ENCODE measurements at regions not wholly inside any gene's neighbourhood (a gene's known extent, or its start where the extent isn't known, plus 50 kb on each side); places are given as distances from the start of the nearest gene placed in this dataset.
"Not testable (repeated sequence)": the region's sequence is repeated elsewhere in the genome, so short reads cannot be mapped to it uniquely, and the experiment has no call there.

DNA sequence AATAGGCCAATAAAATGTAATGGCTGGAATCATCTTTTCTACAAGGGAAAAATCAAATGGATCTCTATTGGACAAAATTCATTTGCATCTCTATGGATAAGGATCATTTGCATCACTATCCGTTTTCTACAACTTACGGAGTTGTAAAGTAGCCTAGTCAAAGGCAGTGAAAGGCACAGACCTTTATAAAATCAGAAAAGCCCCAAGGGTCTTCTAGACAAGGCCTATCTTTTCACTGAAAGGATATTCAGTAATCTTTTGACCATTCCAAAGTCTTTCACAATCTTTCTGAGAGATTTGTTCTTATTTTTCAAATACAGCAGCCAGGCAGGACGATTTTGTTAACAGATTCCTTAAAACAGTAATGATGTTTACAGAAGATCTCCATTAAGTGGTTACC is 119.5 kb upstream of the JADE1 start:
- DNase-seq (ENCODE audit: low read depth in 1 of 2, low spot score in 1 of 2): no peak

DNA sequence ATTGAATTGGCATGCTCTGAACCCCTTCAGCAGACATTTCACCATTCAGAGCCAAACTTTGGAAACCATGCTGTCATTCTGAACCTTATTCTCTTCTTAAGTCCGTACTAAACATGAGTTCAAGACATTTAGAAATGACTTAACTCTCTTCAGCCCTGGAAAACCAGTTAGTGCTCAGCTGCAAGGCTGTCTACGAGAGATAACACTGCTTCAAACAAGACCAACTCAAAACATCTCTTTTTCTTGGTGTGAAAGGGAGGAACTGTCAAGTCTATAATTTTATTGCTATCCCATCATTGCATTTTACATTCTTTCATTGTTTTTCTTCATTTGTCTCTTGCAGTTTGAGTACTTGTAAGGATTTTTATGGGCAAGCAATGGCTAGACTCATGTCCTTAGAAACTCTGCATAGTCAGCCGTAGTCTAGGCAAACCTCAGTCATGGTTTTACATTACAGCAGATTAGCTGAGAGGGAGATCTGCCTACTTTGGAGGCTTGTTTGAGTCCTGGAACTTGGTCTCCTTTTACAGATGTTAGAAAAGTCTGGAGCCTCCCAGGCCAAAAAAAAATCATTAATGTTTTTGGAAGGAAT is 120.6 kb upstream of the JADE1 start:
- DNase-seq (ENCODE audit: low read depth in 1 of 2, low spot score in 1 of 2): no peak

DNA sequence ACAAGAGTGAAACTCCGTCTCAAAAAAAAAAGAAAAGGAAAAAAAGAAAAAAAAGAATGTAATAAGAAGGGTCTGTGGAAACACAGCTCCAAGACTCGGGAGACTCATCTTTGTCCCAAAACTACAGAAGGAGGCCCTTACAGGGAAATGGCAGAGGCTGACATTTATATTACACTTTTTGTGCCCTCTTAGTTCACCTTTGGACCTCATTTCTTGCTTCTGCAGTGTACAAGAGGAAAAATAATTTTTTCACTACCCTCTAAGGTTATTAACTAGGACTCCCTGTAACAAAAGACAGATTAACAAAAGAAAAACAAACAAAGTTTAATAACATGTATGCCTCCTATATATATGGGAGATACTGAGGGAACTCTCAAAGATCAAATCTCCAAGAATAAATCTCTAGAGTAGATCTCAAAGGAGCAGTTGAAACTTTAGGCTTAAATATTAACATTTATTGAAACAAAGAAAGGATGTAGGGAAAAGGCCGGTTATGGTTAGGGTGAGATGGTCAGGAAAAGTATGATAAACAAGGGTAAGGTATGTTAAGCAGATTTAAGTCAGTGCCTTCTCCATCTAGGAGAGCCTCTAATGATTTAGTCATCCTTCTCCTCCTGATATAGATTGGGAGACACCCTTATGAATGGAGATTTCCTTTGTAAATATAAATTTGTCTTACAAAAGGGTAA is 121.3 kb upstream of the JADE1 start:
- no peak for DNase-seq (ENCODE audit: low read depth in 1 of 2, low spot score in 1 of 2)

DNA sequence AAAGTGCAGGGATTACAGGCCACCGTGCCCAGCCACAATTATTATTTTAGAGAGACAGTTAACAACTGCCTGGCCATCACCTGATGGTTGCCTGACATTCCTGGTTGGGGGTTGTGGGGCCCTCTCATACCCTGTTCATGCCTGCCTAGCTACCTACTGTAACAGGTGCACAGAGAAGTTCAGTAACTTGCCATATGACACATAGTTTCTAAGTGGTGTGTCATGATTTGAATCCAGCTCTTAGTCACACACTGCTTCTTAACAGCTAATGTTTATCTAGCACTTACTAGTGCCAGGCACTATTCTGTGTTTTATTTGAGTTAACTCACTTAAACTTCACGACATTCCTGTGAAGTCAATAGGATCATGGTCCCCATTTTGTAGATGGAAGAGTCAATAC is 122.7 kb upstream of the JADE1 start:
- no peak for DNase-seq (ENCODE audit: low read depth in 1 of 2, low spot score in 1 of 2)

DNA sequence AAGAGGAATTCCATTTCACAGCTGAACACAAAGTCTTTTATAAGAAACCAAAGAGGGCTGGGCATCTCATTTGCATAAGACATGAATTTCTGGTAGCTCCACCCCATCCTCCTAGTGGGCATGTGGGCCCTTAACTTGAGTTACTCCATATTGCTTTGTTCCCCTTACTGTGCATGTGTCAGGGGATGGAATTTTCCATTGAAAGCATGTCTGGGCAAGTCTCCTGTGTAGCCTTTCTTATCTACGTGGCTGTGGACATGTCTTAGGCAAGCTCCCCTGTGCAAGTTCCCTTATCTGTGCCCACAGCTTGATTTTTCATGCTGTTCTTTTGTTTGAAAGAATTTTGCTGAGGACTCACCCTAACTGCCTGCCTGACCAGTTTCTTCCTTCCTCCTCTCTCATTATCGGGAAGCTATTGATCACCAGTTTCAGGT is 123.5 kb upstream of the JADE1 start:
- no peak for DNase-seq (ENCODE audit: low read depth in 1 of 2, low spot score in 1 of 2)

DNA sequence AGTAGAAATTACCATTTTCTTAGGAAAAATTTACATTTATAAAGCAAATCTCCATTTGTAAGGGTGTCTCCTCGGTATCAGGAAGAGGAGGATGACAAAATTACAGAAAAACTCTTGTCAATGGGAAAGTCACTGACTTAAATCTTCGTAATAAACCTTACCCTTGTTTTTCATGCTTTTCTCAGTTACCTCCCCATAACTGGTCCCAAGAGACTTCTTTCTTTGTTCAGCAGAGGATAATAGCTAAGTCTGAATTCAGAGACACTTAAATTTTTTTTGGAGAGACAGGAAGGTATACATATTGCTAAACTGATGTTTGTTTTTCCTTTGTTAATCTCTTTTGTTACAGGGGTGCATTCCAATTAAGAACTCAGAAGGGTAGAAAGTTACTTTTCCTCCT is 125.5 kb upstream of the JADE1 start:
- no peak for DNase-seq (ENCODE audit: low read depth in 1 of 2, low spot score in 1 of 2)

DNA sequence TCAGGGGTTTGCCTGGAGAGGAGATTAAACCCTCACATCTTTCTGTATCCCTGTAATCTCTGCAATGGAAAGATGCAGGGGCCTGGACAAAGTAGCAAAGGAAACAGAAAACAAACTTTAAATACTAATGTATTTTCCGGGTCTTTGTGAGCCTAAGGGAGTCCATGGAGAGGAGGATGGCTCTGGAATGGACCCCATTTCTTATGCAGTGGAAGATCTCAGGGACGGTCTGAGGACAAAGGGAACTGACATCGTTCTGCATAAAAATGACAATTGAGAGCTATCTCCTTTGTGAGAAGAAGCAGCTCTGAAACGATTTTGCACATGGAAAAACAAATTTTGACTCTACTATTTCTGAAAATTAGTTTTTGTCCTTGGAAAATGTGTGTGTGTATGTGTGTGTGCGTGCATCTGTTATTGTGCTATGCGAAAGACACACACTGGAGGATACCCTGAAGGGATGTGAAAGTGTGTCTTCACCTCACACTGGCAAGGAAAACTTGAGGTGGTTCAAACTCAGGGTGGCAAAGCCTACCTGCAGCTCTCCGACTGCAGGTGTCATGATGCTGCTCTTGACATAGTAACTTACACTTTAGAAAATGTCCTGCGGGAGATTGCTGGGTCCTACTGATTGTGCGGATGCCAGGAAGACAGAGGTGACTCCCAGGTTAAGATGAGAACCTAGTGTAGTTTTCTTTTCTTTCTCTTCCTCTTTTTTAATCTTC is 126.4 kb upstream of the JADE1 start:
- no peak for DNase-seq (ENCODE audit: low read depth in 1 of 2, low spot score in 1 of 2)

DNA sequence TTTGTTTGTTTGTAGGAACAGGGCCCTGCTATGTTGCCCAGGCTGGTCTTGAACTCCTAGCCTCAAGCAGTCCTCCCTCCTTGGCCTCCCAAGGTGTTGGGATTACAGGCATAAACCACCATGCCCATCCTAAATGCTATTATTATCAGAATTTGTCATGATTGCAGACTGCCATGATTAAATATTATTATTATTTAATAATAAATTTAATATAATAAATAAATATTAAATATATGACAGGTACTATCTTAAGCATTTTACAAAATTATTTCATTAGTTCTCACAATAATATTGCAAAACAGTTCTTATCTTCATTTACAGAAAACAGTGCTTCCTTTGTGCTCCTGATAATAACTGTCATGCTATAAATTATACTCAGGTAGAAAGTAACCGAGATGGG is 133.4 kb upstream of the JADE1 start:
- no peak for DNase-seq (ENCODE audit: low read depth in 1 of 2, low spot score in 1 of 2)

DNA sequence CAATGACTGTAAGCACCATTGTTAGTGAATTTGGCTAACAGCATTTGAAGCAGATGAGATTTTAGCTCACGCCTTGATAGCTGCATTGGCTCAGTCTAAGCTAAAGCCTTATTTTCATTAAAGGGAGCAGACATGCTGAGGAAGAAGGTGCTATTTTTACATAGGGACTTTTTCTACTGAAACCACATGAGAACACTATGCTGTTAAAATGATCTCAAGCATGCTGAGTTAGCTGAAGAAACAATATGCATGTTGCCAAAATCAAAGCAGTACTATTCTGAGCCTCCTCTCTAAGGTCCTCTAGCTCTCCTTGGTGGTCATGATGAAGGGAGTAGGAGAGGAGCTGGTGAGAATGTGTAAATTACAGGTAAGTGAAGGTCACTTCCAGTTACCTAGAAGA is 134.4 kb upstream of the JADE1 start:
- DNase-seq (ENCODE audit: low read depth in 1 of 2, low spot score in 1 of 2): no peak

DNA sequence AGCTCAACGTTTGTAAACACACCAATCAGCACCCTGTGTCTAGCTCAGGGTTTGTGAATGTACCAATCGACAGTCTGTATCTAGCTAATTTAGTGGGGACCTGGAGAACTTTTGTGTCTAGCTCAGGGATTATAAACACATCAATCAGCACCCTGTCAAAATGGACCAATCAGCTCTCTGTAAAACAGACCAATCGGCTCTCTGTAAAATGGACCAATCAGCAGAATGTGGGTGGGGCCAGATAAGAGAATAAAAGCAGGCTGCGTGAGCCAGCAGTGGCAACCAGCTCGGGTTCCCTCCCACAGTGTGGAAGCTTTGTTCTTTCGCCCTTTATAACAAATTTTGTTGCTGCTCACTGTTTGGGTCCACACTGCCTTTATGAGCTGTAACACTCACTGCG is 136.3 kb upstream of the JADE1 start:
- not testable (repeated sequence) for DNase-seq (ENCODE audit: low read depth in 1 of 2, low spot score in 1 of 2)

DNA sequence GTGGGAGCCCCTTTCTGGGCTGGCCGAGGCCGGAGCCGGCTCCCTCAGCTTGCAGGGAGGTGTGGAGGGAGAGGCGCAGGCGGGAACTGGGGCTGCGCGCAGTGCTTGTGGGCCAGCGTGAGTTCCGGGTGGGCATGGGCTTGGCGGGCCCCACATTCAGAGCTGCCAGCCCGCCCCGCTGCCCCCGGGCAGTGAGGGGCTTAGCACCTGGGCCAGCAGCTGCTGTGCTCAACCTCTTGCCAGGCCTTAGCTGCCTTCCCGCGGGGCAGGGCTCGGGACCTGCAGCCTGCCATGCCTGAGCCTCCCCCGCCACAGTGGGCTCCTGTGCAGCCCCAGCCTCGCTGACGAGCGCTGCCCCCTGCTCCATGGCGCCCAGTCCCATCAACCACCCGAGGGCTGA is 136.9 kb upstream of the JADE1 start:
- not testable (repeated sequence) for DNase-seq (ENCODE audit: low read depth in 1 of 2, low spot score in 1 of 2)

DNA sequence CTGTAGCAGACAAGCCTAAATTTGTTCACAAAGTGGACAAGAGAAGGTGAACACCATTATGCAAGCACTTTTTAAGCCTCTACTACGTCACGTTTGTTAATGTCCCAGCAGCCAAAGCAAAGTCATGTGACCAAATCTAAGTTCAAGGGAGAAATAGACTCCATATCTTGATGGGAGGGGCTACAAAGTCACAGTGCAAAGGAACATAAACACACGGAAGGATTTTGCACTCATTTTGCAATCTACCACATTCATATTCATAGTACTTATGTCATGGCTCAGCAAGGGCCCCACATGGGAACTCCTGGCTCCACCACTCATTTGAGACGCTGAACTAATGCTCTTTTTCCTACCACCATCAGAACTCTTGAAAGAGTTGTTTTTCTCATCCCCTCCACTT is 139.0 kb upstream of the JADE1 start:
- DNase-seq (ENCODE audit: low read depth in 1 of 2, low spot score in 1 of 2): no peak

DNA sequence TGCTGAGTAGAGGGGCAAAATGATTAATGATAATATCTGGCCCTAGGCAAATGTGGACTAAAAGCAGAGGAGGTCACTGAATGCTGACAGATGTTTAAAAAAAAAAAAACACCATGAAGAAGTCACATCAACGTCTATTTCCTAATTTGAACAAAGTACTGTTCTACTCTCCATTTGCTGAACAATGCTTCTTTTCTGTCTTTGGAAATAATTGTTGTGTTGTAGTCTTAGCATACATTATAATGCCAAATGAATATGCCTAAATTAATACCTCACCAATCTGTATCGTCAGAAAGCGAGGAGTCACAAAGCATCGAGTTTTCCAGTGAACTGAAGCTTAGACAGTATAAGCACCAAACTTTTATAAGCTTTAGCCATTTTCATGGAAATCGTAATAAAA is 140.9 kb upstream of the JADE1 start:
- DNase-seq (ENCODE audit: low read depth in 1 of 2, low spot score in 1 of 2): no peak

DNA sequence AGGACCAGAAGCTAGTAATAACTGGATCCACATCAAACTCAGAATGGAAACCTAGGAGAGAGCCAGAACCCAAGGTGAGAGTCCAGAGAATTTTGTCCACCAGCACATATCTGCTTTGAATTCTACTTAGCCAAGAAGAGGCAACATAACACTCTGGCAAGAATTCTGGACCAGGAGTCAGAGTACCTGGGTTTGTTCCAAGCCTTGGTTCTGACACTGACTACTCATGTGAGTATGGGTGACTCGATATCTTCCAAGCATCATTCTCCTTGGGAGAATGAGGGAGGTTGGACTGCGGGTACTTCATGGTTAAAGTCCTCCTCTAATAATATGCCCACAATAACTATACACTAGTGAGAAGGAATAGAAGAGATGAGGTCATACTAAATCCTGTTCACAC is 144.0 kb upstream of the JADE1 start:
- DNase-seq (ENCODE audit: low read depth in 1 of 2, low spot score in 1 of 2): no peak

DNA sequence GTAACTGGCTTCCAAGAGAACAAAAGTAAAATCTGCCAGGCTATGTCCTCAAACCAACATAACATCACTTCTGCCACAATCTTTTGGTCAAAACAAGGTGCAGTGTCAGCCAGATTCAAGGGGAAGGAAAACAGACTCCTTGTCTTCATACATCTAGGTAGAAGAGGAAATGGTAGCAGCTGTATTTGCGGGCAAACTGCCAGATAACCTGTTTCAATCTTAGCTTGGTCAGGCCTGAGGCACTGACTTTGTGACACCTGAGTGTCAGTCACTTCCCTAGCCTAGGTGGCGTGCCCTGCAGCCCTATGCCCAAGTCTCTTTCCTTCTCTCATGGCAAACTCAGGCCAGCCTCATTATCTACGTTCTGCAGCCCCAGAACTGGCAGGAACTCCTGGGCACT is 146.2 kb upstream of the JADE1 start:
- DNase-seq (ENCODE audit: low read depth in 1 of 2, low spot score in 1 of 2): no peak

DNA sequence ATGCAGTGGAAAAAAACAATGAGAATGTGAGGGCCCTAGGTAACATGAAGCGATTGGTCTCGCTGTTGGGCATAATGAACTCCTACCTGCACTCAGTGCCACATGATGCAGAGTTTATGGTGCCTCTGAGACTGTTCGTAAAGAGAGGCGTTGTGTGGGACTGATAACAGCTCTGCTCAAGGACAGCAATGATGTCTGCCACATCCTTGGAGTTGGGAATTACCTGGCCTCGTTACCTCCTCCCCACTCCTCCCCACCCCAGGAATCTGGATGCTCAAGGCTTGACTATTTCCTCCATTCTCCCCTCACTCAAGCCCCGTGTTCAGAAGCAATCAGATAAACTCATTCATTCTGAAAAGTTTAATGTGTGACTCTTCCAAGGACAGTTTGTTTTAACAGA is 148.0 kb upstream of the JADE1 start:
- DNase-seq (ENCODE audit: low read depth in 1 of 2, low spot score in 1 of 2): no peak

DNA sequence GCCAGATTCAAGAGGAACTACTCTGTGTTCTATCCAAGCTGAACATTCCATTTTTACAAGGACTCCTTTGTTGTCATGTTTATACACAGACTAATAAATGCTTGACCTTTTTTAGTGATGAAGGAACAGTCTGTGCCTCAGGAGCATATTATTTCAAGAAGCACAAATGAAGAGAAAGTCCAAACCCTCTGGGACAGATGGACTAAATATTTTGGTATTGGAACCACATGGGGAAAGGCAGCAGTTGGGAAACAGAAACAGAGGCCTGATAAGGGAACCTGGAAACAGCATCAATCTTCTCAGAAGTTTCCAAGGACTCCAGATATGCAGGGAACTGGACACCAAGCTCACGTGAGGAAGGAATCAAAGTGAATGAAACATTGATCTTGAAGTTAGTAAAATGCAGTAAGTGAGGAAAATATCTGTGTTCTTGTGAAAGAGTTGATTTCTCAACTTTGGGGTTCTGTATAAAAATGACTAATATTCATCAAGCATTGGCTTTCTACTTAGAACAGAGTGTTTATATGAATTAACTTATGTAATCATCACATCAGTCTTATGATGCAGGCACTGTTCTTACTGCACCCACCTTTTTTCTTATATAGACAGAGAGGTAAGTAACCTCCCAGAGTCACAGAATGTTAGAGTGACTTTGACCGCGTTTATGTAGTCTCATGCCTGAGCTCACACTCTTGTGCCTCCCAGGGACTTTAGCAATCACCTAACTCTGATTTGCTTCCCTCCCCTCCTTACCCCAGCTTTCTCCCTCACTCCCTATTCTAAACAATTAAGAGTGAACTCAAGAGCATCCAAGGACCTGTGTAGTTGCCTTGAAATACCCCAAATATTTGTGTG is 148.9 kb upstream of the JADE1 start:
- DNase-seq (ENCODE audit: low read depth in 1 of 2, low spot score in 1 of 2): no peak

DNA sequence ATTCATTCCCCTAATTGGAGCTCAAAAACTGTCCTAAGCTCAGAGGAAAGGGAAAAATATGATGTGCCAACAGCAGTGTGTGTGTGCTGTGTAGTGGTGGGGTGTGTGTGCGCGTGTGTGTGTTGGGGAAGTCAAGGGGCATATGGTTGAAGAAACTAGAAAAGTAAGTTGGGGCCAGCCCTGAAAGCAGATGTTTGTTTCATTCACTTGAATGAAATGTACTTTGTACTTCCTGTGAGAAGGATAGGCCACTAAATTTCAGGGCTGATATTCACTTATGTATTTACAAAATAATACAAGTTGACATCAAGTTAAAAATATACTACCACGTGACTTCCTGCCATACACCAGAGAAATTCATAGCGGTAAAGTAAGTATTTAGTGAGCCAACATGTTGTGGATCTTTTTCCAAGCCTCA is 151.3 kb upstream of the JADE1 start:
- no peak for DNase-seq (ENCODE audit: low read depth in 1 of 2, low spot score in 1 of 2)

DNA sequence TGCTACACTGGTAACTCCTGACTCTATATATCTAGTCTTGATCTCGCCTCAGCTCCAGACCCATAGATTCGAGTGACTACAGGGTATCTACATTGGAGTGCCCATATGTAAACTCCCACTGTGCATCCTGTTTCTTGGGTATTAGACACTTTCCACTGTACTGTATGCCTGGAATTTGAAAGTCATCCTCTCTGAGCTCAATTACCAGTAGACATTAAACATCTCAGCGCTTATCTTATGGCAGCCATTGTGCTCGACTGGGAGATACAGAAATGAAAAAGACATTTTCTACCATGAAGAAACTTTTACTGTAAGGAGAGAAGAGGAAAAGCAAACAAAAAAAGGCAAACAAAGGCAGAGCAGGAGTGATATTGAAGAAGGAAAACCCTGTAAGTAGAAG is 151.9 kb upstream of the JADE1 start:
- no peak for DNase-seq (ENCODE audit: low read depth in 1 of 2, low spot score in 1 of 2)

DNA sequence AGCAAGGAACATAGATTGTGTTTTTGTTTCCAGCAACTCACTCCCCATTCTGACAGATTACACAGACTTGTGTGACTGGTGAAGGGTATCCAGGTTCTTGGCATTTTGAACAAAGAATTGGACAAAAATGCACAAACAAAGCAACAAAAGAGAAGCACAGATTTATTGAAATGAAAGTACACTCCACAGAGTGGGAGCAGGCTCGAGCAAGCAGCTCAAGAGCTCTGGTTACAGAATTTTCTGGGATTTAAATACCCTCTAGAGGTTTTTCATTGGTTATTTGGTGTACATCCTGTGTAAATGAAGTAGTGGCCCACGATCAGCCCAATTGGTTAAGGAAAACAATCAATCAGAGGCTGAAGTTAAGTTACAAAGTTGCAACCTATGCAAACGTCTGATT is 155.0 kb upstream of the JADE1 start:
- no peak for DNase-seq (ENCODE audit: low read depth in 1 of 2, low spot score in 1 of 2)

DNA sequence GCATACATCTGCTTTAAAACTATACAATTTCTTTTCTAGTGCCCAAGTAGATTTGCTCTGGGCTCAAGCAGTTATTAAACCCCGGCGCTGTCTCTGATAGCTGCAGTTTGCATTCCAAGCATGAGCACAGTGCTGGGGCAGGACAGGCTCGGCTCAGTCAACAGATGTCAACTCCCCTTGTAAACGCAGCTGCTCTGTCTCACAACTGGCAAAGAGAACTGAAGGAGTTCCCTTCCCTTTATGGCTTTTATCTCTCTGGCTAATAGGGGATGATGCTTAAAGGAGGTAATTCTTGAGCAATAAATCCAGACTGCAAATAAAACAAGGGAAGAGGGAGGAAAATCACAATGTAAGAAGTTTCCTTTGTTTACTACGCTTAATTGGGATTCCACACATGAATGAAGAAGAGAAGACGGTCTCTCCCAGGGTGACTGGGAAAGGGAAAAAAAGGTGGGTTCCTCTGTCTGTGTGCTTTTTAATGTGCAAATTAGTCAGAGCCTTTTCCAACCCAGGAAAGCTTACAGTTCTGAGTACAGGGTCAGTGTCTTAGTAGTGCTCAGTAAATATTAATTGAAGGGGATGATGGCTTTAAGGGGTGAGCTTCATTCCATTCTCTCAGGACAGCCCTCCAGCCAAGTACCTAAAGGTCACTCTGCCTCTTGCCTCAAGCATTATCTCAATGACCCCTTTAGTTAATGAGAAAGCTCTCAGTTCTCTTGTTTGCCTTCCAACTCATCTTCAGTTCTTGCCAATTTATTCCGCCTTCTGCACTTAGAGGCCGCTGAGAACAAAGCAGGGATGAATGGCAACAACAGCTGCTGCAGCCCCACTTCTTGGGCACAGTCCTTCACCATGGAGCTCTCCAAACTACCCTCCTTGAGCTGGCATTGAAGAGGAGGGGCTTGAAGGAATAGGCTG is 155.7 kb upstream of the JADE1 start:
- no peak for DNase-seq (ENCODE audit: low read depth in 1 of 2, low spot score in 1 of 2)

All from activated CD4-positive, alpha-beta T cell treated with anti-CD3 and anti-CD28 coated beads, Interleukin-2, amount 50 U/mL, for 24 hours (primary cell).